ENCODE measurements at regions not wholly inside any gene's neighbourhood (a gene's known extent, or its start where the extent isn't known, plus 50 kb on each side); places are given as distances from the start of the nearest gene placed in this dataset.
"Not testable (repeated sequence)": the region's sequence is repeated elsewhere in the genome, so short reads cannot be mapped to it uniquely, and the experiment has no call there.

DNA sequence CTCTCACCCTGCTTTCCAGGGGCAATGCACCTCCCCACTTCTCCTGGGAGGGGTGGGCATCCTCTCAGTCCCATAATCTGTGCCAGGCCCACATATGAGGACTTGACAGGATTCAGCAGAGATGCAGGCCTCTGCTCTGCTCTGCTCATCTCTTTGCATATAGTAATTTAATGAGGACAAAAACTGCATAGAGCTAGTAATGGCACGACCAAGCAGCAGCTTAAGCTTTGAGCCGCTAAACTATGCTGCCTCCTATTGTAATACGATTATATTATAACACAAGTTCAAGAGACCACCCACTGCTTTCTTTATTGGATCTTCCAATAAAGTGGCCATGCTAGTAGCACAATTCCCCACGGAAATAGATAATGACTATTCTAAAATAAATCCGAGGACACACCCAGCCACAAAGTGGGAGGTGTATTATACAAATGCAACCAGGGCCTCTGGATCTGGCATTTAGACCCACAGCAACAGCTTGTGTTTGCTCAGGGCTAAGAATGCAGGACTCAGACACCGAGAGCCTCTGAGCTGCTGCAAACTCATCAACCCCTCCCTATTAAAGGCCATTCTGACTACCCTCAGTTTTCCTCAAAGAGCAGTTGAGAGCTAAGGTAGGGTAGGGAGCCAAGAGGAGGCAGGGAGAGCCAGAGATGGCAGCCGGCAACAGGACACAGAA is 93.6 kb upstream of the PLGLB2 start:
- not testable (repeated sequence) for DNase-seq (ENCODE audit: extremely low read depth in 1 of 11, low read depth in 9 of 11, low spot score in 4 of 11)

- DNase-seq (ENCODE audit: extremely low read depth in 1 of 11, low read depth in 9 of 11, low spot score in 4 of 11): not testable (repeated sequence)
Measured at GRCh38 chr2:87657915-87658314, 90.0 kb upstream of the PLGLB2 start.

GRCh38 chr2:87658357-87658756 is 89.5 kb upstream of the PLGLB2 start:
- not testable (repeated sequence) for DNase-seq (ENCODE audit: extremely low read depth in 1 of 11, low read depth in 9 of 11, low spot score in 4 of 11)

DNA sequence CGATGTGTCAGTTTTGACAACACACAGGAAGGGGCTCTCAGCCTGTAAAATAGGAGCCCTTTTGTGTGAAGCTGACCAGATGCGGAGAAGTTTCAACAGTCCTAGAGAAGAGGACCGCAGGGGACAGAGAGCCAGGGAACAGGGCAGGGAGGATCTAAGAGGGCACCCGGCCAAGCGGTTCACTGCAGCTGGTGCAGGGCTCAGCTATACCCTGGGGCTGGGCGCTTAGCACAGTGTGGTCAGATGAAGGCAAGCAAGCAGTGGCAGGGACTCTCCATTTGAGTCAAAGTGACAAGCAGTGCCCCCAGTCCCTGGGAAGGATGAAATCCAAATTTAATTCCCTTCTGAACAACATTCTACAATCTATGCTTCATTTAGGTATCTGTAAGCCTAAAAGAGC is 88.9 kb upstream of the PLGLB2 start:
- not testable (repeated sequence) for DNase-seq (ENCODE audit: extremely low read depth in 1 of 11, low read depth in 9 of 11, low spot score in 4 of 11)

- not testable (repeated sequence) for DNase-seq (ENCODE audit: extremely low read depth in 1 of 11, low read depth in 9 of 11, low spot score in 4 of 11)
Measured at GRCh38 chr2:87660164-87660563, 87.7 kb upstream of the PLGLB2 start.

DNA sequence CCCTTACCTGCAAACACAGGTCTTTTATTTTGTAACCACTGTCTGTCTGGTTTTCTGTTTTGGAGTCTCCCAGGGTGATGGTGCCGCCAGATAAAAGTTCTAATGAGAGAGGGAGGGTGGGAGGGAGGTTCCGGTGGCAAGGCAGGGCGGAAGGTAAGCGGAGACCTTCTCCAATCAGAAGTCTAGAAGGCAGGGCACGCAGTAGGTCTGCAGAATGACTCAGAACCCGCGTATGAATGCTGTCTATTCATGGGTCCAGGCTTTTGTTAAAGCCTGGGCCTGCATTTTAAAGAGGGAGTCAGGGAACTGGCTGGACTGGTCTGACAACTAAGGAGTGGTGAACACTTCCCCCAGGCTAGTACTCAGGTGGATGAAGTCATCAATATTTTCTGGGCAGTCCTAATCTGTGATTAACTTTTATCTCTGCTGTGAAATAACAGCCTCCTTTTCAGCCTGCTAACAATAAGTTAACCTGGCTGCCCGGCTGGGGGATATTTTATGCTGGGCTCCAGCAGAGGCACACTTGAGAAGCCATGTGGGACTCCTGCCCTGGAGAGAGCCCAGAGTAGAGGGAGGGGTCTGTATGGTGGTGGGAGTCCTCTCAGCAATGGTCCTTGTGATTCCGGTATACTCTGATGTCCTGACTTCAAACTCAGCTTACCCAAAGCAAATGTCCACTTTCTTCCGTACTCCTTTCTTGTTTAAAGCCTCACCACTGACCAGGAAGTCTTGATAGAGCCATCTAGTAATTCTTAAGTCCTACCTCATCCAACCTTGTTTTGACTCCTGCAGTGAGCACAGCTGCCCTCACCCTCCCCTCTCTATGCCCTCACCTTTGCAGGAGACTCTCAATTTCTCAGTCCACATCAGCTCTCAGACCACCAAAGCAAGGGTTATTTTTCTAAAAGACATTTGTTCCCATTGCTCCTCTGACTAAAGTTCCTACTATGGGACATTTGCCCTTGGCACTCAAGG is 85.3 kb upstream of the PLGLB2 start:
- DNase-seq (ENCODE audit: extremely low read depth in 1 of 11, low read depth in 9 of 11, low spot score in 4 of 11): peak in 3 of 11 donors; percentile 18 to 36 (median 32)

DNA sequence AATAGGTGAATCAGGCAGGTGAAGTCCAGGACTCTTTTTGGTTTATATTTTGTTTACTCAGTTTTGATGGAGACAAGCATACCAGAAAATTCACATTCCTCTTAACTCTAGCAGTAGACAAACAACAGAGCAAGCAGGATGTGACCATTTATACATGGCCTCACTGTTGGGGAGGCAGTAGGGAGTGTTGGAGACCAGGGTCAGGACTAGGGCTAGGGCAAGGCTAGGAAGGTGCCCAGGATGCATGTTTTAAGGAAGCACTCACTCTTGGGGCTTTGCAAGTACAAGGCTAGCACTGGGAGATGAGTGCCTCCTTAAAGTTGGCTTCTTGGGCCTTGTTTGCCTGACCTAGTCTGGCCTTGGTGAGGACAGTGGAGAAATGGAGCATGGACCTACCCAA is 84.5 kb upstream of the PLGLB2 start:
- DNase-seq (ENCODE audit: extremely low read depth in 1 of 11, low read depth in 9 of 11, low spot score in 4 of 11): not testable (repeated sequence)

DNA sequence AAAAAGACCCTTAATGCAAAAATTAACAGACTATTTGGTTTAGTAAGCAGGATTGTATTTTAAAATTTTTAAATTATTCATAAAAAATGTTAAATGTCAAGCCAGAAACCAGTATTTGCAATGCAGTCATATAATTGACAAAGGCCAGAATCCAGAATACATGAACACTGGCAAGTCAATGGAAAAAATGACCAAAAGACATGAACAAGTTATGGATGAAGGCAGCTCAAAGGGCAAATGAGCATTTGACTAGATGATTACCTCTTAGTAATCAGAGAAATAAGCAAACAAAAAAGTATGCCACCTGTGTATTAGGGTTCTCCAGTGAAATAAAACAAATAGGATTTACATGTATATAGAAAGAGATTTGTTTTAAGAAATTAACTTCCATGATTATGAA is 80.9 kb upstream of the PLGLB2 start:
- not testable (repeated sequence) for DNase-seq (ENCODE audit: extremely low read depth in 1 of 11, low read depth in 9 of 11, low spot score in 4 of 11)

- DNase-seq (ENCODE audit: extremely low read depth in 1 of 11, low read depth in 9 of 11, low spot score in 4 of 11): not testable (repeated sequence)
Measured at GRCh38 chr2:87668361-87668760, 79.5 kb upstream of the PLGLB2 start.

DNA sequence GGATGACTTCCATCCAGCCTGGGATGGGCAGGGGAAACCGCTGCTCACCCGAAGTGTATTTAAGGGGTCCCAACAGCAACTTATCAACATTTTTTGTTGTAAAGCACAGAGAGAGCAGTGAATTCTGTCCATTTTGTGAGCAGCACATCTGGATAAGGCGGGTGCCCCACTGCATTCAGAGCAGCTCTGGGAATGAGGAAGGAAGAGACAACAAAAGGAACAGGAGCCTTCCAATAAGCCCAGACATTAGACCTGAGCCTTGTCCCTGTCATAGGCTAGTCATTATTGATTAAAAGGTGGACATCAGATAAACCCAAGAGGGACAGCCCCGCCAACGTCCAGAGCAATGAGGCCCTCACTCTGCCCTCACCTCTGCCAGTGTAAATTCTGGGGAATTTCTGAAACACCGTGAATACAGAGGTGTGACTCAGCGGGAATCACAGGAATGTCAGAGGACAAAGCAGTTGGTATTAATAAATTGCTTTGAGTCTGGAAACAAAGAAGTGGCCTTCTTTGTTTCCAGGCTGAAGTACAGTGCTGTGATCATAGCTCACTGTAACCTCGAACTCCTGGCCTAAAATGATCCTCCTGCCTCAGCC is 78.2 kb upstream of the PLGLB2 start:
- not testable (repeated sequence) for DNase-seq (ENCODE audit: extremely low read depth in 1 of 11, low read depth in 9 of 11, low spot score in 4 of 11)

GRCh38 chr2:87672404-87672803 is 75.5 kb upstream of the PLGLB2 start:
- not testable (repeated sequence) for DNase-seq (ENCODE audit: extremely low read depth in 1 of 11, low read depth in 9 of 11, low spot score in 4 of 11)

- DNase-seq (ENCODE audit: extremely low read depth in 1 of 11, low read depth in 9 of 11, low spot score in 4 of 11): not testable (repeated sequence)
Measured at GRCh38 chr2:87674729-87675128, 73.2 kb upstream of the PLGLB2 start.

GRCh38 chr2:87675487-87675886 is 72.4 kb upstream of the PLGLB2 start:
- not testable (repeated sequence) for DNase-seq (ENCODE audit: extremely low read depth in 1 of 11, low read depth in 9 of 11, low spot score in 4 of 11)

DNA sequence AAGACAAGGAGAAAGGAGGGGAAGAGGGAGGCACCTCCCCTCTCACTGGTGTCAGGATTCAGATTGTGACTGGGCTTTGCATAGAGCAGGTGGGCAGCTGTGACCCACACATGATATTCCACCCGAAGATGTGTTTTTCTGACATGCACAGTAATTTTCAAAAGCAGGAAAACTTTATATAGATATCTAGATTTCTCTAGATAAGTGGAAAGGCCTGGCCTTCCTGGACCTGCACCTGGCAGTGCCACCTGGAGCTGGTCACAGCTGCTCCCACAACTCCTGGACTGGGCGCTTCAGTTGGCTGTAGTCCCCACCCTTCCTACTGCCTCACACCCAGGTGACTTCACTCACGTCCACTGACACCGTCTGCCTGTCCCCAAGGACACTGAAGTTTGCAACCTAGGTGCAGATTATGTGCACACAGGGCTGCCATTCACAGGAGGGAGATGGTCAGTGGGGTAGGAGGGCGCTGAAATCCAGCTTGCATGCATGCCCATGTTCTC is 70.4 kb upstream of the PLGLB2 start:
- not testable (repeated sequence) for DNase-seq (ENCODE audit: extremely low read depth in 1 of 11, low read depth in 9 of 11, low spot score in 4 of 11)

- DNase-seq (ENCODE audit: extremely low read depth in 1 of 11, low read depth in 9 of 11, low spot score in 4 of 11): not testable (repeated sequence)
Measured at GRCh38 chr2:87678742-87679173, 69.1 kb upstream of the PLGLB2 start.

GRCh38 chr2:87679950-87680349 is 67.9 kb upstream of the PLGLB2 start:
- DNase-seq (ENCODE audit: extremely low read depth in 1 of 11, low read depth in 9 of 11, low spot score in 4 of 11): not testable (repeated sequence)

DNA sequence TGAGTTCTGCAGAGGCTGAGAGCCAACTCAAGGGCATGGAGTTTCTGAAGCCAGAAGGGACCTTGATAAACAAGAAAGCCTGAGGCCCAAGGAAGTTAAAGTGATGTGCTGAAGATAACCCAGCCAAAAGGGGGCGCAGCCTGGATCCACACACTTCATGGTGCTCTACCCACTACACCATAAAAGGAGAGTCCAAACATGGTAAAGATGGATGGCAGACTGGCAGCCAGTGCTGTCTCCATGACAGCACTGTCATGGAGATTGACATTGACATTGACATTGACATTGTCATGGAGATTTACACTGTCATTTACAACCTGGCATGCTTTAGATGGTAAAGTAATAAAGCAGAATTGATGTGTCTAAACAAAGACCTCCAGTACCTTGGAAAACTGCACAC is 67.2 kb upstream of the PLGLB2 start:
- not testable (repeated sequence) for DNase-seq (ENCODE audit: extremely low read depth in 1 of 11, low read depth in 9 of 11, low spot score in 4 of 11)

DNA sequence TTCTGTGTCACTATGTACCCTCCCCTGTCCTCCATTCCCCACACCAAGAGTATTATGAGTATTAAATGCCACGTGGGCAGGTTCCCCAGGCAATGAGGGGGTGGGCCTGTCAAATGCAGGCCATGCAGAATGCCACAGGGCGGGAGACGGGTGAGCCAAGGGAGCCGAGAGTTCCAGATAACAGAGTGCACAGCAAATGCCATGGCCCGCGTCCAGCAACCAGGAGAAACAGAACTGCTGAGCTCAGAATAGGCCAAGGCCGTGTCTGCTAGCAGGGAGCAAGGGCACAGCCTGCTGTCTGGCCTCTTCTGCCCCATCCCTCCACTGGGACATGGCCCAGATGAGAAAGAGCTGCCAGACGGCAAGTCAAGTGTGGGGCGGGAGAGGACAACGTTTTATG is 64.4 kb upstream of the PLGLB2 start:
- DNase-seq (ENCODE audit: extremely low read depth in 1 of 11, low read depth in 9 of 11, low spot score in 4 of 11): not testable (repeated sequence)

DNA sequence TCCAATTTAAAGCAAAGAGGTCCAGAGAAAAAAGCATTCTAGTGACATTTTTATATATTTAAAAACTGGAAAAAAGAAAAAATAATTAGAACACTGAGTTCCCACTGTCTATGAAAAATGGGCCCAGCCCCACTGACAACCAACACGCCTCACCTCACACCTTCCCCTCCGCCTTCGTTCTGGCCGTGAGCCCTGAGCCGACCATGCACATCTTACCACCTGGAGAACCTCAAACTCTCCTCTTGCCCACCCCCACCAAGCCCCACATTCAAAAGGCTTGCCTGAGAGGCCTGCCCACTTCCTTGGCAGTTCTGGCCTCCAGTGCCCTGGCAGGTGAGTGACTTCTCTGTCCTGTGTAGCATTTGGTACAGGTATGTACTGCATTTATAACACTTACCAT is 63.9 kb upstream of the PLGLB2 start:
- DNase-seq (ENCODE audit: extremely low read depth in 1 of 11, low read depth in 9 of 11, low spot score in 4 of 11): not testable (repeated sequence)
